Panc1 (cell line): ENCODE measurements at regions not wholly inside any gene's neighbourhood (a gene's known extent, or its start where the extent isn't known, plus 50 kb on each side); places are given as distances from the start of the nearest gene placed in this dataset.

Source experiments
- CTCF ChIP-seq: fragments of 450-650 bp; IDR thresholded peaks from 2 replicates; pipeline ENCODE4 v1.5.1; 2017; ENCODE audit warnings: mild to moderate bottlenecking
- POLR2AphosphoS5 ChIP-seq: IDR thresholded peaks from 2 replicates; pipeline ENCODE4 v1.6.1; 2012; ENCODE audit warnings: mild to moderate bottlenecking, low read depth, low read length, moderate library complexity
- REST ChIP-seq, 2 experiments: IDR thresholded peaks; 2 replicates each; pipeline ENCODE4 v1.6.1; 2011 to 2012; ENCODE audit warnings: low read depth in 2 of 2, control low read depth in 1 of 2, low read length in 1 of 2, mild to moderate bottlenecking in 1 of 2, moderate library complexity in 1 of 2; ENCODE audit not compliant: insufficient read depth in 1 of 2
- SIN3A ChIP-seq: IDR thresholded peaks from 2 replicates; pipeline ENCODE4 v1.6.1; 2012; ENCODE audit warnings: low read depth, mild to moderate bottlenecking, low read length, moderate library complexity, borderline replicate concordance; ENCODE audit not compliant: insufficient read depth
- TCF7L2 ChIP-seq: IDR thresholded peaks from 2 replicates; pipeline ENCODE4 v1.6.1; 2011; ENCODE audit warnings: mild to moderate bottlenecking, low read depth, low read length, inconsistent platforms

- TF ChIP-seq CTCF (no peak), SIN3A (no peak), POLR2AphosphoS5 (no peak), REST (IDR thresholded peaks at IDR 0.05; ENCODE audit: insufficient read depth in 1 of 2, low read depth in 2 of 2, low read length in 1 of 2) (no peak), TCF7L2 (no peak)
These were observed 80.9 kb upstream of the ZNF804A start for GRCh38 chr2:184517402-184517801.
